H54 (cell line): ENCODE measurements at regions not wholly inside any gene's neighbourhood (a gene's known extent, or its start where the extent isn't known, plus 50 kb on each side); places are given as distances from the start of the nearest gene placed in this dataset.

Experiments
- DNase-seq: peaks from one replicate; pipeline ENCODE4 v3.0.0; 2011; ENCODE audit warnings: low spot score, mixed read lengths; ENCODE audit not compliant: insufficient read length
- FAIRE-seq: peaks from 3 replicates; lab custom pipeline; 2011; peaks lifted over from hg19 to GRCh38; lab: Jason Lieb, UNC
- POLR2A ChIP-seq: IDR thresholded peaks from 2 replicates; pipeline ENCODE4 v1.6.1; 2011; ENCODE audit warnings: low read depth, mild to moderate bottlenecking, low read length

GRCh38 chr5:67361932-67362729 lies 165.5 kb upstream of the CD180 start:
- DNase-seq (no peak), FAIRE-seq (no peak)
- no peak for TF ChIP-seq POLR2A

- FAIRE-seq (no peak), DNase-seq (no peak)
- TF ChIP-seq POLR2A: no peak
These were observed 163.4 kb upstream of the CD180 start for GRCh38 chr5:67360047-67360446.

- DNase-seq (no peak), FAIRE-seq (no peak)
- no peak for TF ChIP-seq POLR2A
These were observed 161.6 kb upstream of the CD180 start for GRCh38 chr5:67358186-67358585.

DNA sequence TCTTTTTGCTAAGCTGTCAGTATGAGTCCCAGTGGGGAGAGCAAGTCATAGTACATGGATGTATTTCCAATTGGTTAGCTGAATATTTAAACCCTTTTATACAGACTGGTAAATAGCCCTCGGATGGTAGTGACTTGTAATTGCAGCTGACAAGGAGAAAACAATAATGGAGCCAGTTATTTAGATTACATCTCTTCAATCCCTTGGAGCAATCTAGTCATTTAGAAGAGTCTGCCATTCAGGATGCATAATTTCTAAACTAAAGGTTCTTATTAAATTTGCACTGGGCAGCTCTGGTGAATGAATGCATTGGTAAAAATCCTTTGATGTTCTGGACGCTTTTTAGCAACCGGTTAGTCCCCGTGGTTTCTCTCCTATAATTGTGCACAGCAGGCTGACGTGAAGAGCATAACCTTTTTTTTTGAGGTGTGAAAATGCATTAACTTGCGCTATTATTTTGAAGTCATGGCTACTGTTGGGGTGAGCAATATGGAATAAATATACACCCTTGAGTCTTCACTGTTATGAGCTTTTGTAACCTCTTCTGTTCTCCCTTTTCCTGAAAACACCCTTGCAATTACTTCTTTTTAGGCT lies 158.6 kb upstream of the CD180 start:
- no peak for TF ChIP-seq POLR2A
- no peak for DNase-seq
- no peak for FAIRE-seq

GRCh38 chr5:67353500-67354450 lies 157.2 kb upstream of the CD180 start:
- DNase-seq (no peak), FAIRE-seq (no peak)
- TF ChIP-seq POLR2A: no peak

- FAIRE-seq (no peak), DNase-seq (no peak)
- TF ChIP-seq POLR2A: no peak
These were observed 154.1 kb upstream of the CD180 start for GRCh38 chr5:67350618-67351201.

- TF ChIP-seq POLR2A: no peak
- DNase-seq: no peak
- no peak for FAIRE-seq
These were observed 153.6 kb upstream of the CD180 start for GRCh38 chr5:67350185-67350584.

- no peak for TF ChIP-seq POLR2A
- DNase-seq: no peak
- FAIRE-seq: no peak
These were observed 151.2 kb upstream of the CD180 start for GRCh38 chr5:67347821-67348220.

DNA sequence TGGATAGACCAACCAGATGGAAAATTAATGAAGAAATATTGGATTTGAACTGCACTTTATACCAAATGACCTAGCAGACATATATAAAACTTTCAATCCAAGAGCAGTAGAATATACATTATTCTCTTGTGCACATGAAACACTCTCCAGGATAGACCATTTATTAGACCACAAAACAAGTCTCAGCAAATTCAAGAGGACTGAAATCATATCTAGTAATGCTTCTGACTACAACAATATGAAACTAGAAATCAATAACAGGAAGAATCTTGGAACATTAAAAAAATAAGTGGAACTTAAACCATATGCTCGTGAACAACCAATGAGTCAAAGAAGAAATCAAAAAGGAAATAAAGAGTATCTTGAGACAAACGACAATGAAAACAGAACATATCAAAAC lies 150.0 kb upstream of the CD180 start:
- TF ChIP-seq POLR2A: no peak
- FAIRE-seq: no peak
- DNase-seq: no peak

DNA sequence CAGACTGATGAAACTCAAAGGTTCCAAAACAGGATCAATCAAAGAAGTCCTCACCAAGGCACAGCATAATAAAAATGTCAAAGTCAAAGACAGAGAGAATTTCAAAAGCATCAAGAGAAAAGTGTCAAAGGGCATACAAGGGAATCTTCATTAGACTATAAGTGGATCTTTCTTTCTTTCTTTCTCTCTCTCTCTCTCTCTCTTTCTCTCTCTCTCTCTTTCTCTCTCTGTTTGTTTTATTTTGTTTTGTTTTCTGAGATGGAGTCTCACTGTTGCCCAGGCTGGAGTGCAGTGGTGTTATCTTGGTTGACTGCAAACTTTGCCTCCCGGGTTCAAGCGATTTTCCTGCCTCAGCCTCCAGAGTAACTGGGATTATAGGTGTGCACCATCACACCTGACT lies 148.3 kb upstream of the CD180 start:
- no peak for TF ChIP-seq POLR2A
- DNase-seq (no peak), FAIRE-seq (no peak)

DNA sequence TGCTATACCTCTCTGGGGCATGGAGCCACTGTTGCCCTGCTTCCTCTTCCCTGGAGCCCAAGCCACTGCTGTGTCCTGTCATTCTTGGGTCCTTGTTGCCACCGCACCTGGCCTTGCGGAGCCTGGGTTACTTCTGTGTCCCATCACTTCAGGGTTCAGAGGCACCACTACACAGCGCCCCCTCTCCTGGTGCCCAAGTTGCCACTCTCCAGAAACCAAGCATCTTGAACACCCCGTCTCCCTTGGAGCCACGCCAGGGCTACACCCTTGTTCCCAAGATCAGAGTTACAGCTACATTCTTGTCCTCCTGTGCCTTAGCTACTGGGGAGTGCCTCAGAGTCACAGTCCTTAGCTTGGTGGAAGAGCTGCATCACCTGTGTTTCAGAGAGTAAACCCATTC lies 147.2 kb upstream of the CD180 start:
- no peak for TF ChIP-seq POLR2A
- DNase-seq (no peak), FAIRE-seq (no peak)

- FAIRE-seq: no peak
- no peak for TF ChIP-seq POLR2A
- no peak for DNase-seq
These were observed 144.9 kb upstream of the CD180 start for GRCh38 chr5:67341478-67341877.

DNA sequence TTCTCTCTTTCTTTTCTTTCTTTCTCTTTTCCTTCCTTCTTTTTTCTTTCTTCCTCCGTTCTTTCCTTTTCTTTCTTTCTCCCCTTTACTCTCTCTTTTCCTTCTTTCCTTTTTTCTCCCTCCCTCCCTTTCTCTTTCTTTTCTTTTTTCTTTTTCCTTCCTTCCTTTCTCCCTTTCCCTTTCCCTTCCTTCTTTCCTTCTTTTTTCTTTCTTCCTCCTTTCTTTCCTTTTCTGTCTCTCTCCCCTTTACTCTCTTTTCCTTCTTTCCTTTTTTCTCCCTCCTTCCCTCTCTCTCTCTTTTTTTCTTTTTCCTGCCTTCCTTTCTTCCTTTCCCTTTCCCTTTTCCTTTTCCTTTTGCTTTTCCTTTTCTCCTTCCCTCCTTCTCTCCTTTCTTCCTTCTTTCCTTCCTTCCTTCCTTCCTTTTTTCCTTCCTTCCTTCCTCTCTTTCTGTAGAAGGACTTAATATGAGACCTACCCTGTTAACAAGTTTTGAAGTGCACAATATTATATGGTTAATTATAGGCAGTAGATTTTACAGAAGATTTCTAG lies 142.7 kb upstream of the CD180 start:
- FAIRE-seq (no peak), DNase-seq (no peak)
- TF ChIP-seq POLR2A: no peak

DNA sequence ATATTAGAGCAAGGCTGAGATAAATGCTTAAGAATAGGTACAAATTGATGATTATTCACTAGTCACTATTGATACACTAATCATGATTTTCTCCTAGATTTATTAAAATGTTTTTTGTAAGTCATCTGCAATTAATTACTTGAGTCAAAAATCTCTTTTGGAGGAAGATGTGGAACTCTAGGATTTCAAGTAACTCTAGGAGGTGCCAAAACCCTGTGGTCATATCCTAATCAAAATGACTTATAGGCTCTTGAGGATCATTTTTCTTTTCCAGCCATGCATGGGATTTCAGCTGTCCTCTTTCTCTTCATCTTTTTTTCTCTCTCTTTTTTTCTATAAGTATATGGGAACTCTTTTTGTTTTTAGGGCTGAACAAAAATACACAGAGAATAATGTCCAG lies 141.8 kb upstream of the CD180 start:
- DNase-seq: no peak
- no peak for TF ChIP-seq POLR2A
- no peak for FAIRE-seq
